Gastrocnemius medialis (tissue), 4 donors: ENCODE measurements at regions not wholly inside any gene's neighbourhood (a gene's known extent, or its start where the extent isn't known, plus 50 kb on each side); places are given as distances from the start of the nearest gene placed in this dataset.

Experiments used
- ATAC-seq, 2 donors: fragments of 150-250 bp; one replicate each; pipeline ENCODE4 v1.9.1; 2016
- DNase-seq, 2 donors: peaks; one replicate each; pipeline ENCODE4 v3.0.0-alpha.2; 2019
- H3K27ac ChIP-seq, 4 donors: fragments of 200-600 bp; sonication (generic); 1 replicate in 1 of 4; 2 replicates in 3 of 4; pipeline ENCODE4 v1.5.1; 2016 to 2018; ENCODE audit warnings: mild to moderate bottlenecking in 2 of 4, moderate library complexity in 1 of 4
- H3K27me3 ChIP-seq, 3 donors: fragments of 200-600 bp; sonication (generic) in 2 of 3; 1 replicate in 1 of 3; 2 replicates in 2 of 3; pipeline versions ENCODE4 v1.5.1 to v1.6.0; 2016 to 2019; ENCODE audit warnings: mild to moderate bottlenecking in 1 of 3, moderate library complexity in 1 of 3
- H3K36me3 ChIP-seq, 2 donors: fragments of 200-600 bp; sonication (generic) in 1 of 2; one replicate each; pipeline ENCODE4 v1.5.1; 2017 to 2018
- H3K4me1 ChIP-seq, 2 donors: fragments of 200-600 bp; sonication (generic) in 1 of 2; one replicate each; pipeline ENCODE4 v1.5.1; 2016 to 2017; ENCODE audit warnings: mild to moderate bottlenecking in 2 of 2
- H3K4me3 ChIP-seq, 4 donors: fragments of 200-600 bp; sonication (generic) in 3 of 4; 1 replicate in 1 of 4; 2 replicates in 3 of 4; pipeline ENCODE4 v1.5.1; 2016 to 2019; ENCODE audit warnings: mild to moderate bottlenecking in 2 of 4
- H3K9me3 ChIP-seq, 3 donors: fragments of 200-600 bp; sonication (generic) in 2 of 3; 1 replicate in 1 of 3; 2 replicates in 2 of 3; pipeline ENCODE4 v1.5.1; 2016 to 2019
- POLR2A ChIP-seq, 2 donors: fragments of 450-650 bp; IDR thresholded peaks; one replicate each; pipeline ENCODE4 v1.6.1; 2017; ENCODE audit warnings: antibody characterized with exemption in 2 of 2, mild to moderate bottlenecking in 2 of 2, moderate library complexity in 2 of 2
- in situ Hi-C, 4 donors: fragments of 200-750 bp; cut with MboI; loops; one replicate each; pipeline versions ENCODE4 v1.15.0 to v1.8.0; 2017; ENCODE audit warnings: low sequenced_read_pairs in 4 of 4
- intact Hi-C: fragments of 100-400 bp; cut with DNase I; formaldehyde crosslinking; loops from one replicate; pipeline ENCODE4 v1.15.1; 2023; ENCODE audit warnings: low total_unique reads
- TF ChIP-seq, protein P1 (sequence below), 5 experiments: fragments of 450-650 bp in 3 of 5; fragments of 200-600 bp in 2 of 5; sonication (generic) in 2 of 5; IDR thresholded peaks in 4 of 5; conservative IDR thresholded peaks in 1 of 5; 1 replicate in 4 of 5; 2 replicates in 1 of 5; pipeline ENCODE4 v1.5.1; 2016 to 2019; ENCODE audit warnings: antibody characterized with exemption in 5 of 5, mild to moderate bottlenecking in 3 of 5, moderate library complexity in 3 of 5

GRCh38 chr22:49296561-49296960, 531.1 kb downstream of the BRD1 start:
- in situ Hi-C loops (no loop called here), intact Hi-C loops (no loop called here)
- DNase-seq (no peak), ATAC-seq (no peak)
- H3K4me1 ChIP-seq, result no peaks in the 10 kb centered on the region
- no peaks in the 10 kb centered on the region for H3K36me3 ChIP-seq
- H3K4me3 ChIP-seq, result no peak overlapping the region
- no peaks in the 10 kb centered on the region for H3K9me3 ChIP-seq
- no peaks in the 10 kb centered on the region for H3K27me3 ChIP-seq
- no peak overlapping the region for H3K27ac ChIP-seq
- TF ChIP-seq, protein P1, sequence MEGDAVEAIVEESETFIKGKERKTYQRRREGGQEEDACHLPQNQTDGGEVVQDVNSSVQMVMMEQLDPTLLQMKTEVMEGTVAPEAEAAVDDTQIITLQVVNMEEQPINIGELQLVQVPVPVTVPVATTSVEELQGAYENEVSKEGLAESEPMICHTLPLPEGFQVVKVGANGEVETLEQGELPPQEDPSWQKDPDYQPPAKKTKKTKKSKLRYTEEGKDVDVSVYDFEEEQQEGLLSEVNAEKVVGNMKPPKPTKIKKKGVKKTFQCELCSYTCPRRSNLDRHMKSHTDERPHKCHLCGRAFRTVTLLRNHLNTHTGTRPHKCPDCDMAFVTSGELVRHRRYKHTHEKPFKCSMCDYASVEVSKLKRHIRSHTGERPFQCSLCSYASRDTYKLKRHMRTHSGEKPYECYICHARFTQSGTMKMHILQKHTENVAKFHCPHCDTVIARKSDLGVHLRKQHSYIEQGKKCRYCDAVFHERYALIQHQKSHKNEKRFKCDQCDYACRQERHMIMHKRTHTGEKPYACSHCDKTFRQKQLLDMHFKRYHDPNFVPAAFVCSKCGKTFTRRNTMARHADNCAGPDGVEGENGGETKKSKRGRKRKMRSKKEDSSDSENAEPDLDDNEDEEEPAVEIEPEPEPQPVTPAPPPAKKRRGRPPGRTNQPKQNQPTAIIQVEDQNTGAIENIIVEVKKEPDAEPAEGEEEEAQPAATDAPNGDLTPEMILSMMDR (IDR thresholded peaks at IDR 0.05 in 4 of 5, conservative IDR thresholded peaks at IDR 0.05 in 1 of 5), result no peak
- no peak for TF ChIP-seq POLR2A (IDR thresholded peaks at IDR 0.05)

GRCh38 chr22:49295851-49296560, 531.7 kb downstream of the BRD1 start:
- TF ChIP-seq, protein P1 (IDR thresholded peaks at IDR 0.05 in 4 of 5, conservative IDR thresholded peaks at IDR 0.05 in 1 of 5), result no peak
- no peak for TF ChIP-seq POLR2A (IDR thresholded peaks at IDR 0.05)
- H3K9me3 ChIP-seq, result no peaks in the 10 kb centered on the region
- no peak overlapping the region for H3K4me3 ChIP-seq
- intact Hi-C loops, result no loop called here
- in situ Hi-C loops, result no loop called here
- no peak overlapping the region for H3K27ac ChIP-seq
- peaks cover 0 to 2% (median 0%) of the 10 kb centered on the region in 3 donors for H3K27me3 ChIP-seq
- no peaks in the 10 kb centered on the region for H3K4me1 ChIP-seq
- H3K36me3 ChIP-seq, result no peaks in the 10 kb centered on the region
- ATAC-seq (no peak), DNase-seq (no peak)

GRCh38 chr22:49295465-49295743, 532.3 kb downstream of the BRD1 start:
- Histone ChIP-seq H3K4me1 (no peaks in the 10 kb centered on the region), H3K4me3 (no peak overlapping the region), H3K36me3 (no peaks in the 10 kb centered on the region), H3K9me3 (no peaks in the 10 kb centered on the region), H3K27ac (no peak overlapping the region), H3K27me3 (peaks cover 0 to 2% (median 0%) of the 10 kb centered on the region in 3 donors)
- in situ Hi-C loops (no loop called here), intact Hi-C loops (no loop called here)
- TF ChIP-seq POLR2A (IDR thresholded peaks at IDR 0.05), result no peak
- TF ChIP-seq, protein P1 (IDR thresholded peaks at IDR 0.05 in 4 of 5, conservative IDR thresholded peaks at IDR 0.05 in 1 of 5), result no peak
- DNase-seq (no peak), ATAC-seq (no peak)

- no peaks in the 10 kb centered on the region for H3K36me3 ChIP-seq
- H3K9me3 ChIP-seq, result no peaks in the 10 kb centered on the region
- intact Hi-C loops, result no loop called here
- no peak overlapping the region for H3K4me3 ChIP-seq
- in situ Hi-C loops, result no loop called here
- DNase-seq (no peak), ATAC-seq (no peak)
- peaks cover 0 to 2% (median 0%) of the 10 kb centered on the region in 3 donors for H3K27me3 ChIP-seq
- H3K27ac ChIP-seq, result no peak overlapping the region
- no peaks in the 10 kb centered on the region for H3K4me1 ChIP-seq
- TF ChIP-seq, protein P1 (IDR thresholded peaks at IDR 0.05 in 4 of 5, conservative IDR thresholded peaks at IDR 0.05 in 1 of 5), result no peak
- TF ChIP-seq POLR2A (IDR thresholded peaks at IDR 0.05), result no peak
Measured at GRCh38 chr22:49294656-49295464, 532.8 kb downstream of the BRD1 start.
